ENCODE measurements at regions not wholly inside any gene's neighbourhood (a gene's known extent, or its start where the extent isn't known, plus 50 kb on each side); places are given as distances from the start of the nearest gene placed in this dataset.
A peak's percentile ranks its signal among the peaks of the same experiment; 100 is the strongest.

DNA sequence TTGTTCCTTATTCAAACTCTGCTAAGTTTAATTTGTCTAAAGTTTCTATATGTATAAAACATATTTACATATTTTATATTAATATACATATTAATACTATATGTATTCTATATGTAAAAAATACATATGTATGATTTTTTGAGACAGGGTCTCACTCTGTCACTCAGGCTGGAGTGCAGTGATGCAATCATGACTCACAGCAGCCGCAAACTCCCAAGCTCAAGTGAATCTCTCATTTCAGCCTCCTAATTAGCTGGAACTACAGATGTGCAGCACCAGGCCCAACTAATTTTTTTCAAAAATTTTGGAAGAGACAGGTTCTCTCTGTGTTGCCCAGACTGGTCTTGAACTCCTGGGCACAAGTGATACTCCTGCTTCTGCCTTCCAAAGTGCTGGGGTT lies 684.9 kb downstream of the TRAM1L1 start:
- DNase-seq, result peak; percentile 55

DNA sequence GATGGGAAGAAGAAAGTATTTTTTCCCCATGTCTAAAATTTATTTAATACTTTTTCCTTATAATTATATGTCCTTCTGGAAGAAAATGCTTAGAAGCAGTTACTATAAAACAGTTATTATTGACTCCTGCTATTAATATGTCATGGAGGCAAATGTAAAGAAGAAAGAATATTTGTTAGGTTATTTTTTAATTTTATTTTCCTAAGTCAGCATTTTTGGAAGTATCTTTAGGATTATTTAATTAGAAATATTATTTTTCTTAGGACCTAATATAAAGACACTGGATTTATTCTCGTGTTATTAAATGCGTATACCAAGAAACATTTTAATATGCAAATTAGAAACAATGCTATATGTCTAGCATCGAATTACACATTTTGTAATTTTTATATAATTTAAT lies 687.7 kb downstream of the TRAM1L1 start:
- no peak for DNase-seq

DNA sequence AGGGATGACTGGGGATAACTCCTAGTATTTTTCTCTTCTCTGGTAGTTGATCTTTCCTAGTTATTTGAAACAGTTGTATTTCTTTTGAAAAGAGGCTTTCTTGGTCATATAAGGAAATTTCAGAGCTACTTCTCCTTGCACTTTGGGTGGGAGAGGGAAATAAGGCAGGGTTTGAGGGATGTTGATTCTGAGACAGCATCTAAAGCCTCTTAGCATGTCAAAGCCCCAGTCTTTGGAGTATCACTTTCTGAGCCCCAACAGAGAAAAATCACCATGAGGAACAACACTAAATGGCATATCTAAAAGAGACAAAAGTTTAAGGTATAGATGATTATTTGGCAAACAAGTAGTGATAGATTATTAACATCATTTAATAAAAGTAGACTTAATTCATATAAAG lies 688.1 kb downstream of the TRAM1L1 start:
- no peak for DNase-seq

DNA sequence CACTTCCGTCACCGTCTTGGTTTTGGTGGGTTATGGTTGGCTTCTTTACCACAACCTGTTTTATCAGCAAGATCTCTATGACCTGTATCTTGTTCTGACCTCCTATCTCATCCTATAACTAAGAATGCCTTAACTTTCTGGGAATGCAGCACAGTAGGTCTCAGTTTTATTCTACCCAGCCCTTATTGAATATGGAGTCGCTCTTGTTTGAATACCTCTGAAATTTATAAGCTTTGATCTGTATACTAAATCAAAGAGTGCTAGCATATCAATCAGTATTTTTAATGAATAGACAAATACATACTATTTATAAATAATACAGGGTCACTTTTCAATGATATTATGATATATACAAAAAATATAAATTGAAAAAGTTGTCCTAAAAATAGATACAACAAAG lies 690.0 kb downstream of the TRAM1L1 start:
- no peak for DNase-seq

DNA sequence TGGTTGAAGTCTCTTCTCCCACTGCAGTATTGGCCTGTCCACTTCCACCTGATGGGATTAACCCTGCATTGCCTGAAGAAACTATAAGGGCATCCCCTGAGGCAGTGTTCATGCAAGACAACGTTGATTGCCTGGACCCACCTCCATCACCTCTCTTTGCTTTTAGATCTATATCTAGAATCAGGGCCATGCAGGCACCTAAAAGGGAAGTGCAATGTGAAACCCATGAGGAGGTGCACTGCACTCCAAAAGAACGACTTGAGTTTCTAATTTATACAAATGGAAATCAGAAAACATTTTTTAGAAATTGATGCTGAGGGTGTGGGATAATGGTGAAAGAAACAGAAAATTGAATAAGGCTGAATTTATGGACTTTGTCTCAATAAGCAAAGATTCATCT lies 694.4 kb downstream of the TRAM1L1 start:
- DNase-seq, result no peak

DNA sequence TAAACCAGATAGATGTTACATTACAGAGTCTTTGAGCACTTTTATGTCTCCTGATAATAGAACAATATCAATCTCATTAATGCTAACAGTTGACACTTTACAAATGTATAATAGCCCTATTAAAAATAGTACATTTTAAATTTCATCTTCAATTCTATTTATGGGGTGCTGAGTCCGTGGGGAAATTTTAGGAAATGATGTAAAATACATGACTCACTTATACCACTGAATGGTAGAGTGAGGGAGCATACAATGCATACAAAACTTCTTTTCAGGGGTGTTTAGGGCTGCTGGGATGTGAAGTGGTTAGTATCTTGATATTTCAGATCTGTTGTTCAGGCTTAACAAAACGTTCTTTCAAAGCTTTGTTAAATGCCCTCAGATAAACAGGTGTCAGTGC lies 696.2 kb downstream of the TRAM1L1 start:
- no peak for DNase-seq

DNA sequence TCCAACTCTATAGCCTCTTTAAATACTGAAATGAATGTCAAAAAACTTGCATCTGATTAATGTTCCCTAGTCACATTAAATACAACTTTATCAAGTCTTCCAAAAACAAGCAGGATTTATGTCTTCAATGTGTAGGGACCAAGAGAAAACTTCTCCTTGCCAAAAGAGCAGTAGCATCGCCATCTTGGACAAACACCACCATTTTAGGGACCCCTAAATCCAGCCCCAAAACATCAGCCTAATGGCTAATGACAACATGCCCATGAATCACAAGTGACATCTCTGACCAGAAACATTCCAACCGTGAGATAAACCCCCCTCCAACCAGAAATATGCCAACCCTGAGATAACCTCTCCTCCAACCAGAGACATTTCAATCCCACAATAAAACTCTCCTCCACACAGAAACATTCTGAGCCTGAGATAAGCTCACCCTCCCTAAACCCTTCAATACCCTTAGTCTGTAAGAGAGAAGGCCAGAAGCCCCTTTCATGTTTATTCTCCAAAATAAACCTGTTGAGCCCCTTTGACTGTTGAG lies 697.4 kb downstream of the TRAM1L1 start:
- no peak for DNase-seq

DNA sequence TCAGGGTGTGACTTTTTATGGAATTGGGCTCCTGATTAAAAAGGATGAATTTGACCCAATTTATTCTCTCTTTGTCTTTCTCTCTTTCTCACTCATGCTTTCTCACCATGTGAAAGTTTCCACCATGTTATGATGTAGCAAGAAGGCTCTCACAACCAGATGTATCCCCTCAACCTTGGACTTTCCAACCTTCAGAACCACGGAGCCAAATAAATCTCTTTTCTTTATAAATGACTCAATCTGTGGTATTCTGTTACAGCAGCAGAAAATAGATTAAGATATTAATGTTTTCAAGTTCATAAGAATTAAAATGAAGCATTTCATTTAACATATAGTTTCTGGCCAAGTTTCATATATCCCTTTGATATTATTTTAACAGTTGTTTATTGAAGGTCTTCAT lies 698.5 kb downstream of the TRAM1L1 start:
- DNase-seq, result no peak

DNA sequence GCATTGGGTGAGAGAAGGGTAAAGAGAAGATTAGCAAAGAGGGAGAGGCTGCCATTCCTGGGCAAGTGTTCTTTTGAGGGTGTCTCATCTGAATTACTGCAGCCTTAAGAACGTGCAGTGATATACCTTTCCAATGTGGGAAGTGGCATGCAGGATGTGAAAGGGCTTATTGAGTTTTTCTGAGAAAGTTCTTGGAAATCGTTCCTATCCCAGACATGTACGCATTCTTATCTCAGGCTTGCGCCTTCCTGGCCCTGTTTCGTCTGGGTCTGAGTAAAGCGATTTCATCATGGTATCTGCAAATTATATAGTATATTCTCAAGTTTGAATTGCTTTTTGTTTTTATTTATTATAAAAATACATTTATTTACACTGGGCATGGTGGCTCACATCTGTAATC lies 699.8 kb downstream of the TRAM1L1 start:
- DNase-seq, result no peak

DNA sequence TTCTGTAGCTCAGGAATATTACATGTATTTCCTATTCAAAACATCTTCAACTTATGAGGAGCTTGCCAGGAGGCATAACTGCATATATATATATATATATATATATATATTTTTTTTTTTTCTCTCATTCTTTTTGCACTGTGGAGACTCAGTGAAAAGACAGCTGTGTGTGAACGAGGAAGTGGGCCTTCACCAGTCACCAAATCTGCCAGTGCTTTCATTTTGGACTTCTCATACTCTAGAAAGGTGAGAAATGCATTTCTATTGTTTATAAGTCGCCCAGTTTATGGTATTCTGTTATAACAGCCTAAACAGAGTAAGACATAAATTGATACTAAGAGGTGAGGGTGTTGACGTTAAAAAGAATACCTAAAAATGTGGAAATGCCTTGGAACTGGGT lies 710.6 kb downstream of the TRAM1L1 start:
- DNase-seq, result no peak

DNA sequence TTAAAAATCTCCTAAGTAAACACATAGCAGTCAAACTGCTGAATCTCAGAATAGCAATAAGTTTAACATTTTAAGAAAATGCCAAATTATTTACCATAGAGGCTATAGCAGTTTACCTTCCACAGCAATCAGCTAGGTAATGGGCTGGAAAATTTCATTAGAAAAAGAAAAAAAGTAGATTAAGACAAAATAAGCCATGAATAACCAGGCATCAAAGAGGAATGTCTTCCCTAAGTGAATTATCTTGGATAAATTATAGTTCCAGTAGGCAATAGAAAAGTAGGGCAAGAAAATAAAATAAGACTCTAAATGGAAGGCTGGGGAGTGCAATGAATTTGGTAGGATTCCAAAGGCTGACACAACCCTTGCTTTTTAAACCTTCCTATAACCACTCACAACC lies 722.8 kb downstream of the TRAM1L1 start:
- no peak for DNase-seq

DNA sequence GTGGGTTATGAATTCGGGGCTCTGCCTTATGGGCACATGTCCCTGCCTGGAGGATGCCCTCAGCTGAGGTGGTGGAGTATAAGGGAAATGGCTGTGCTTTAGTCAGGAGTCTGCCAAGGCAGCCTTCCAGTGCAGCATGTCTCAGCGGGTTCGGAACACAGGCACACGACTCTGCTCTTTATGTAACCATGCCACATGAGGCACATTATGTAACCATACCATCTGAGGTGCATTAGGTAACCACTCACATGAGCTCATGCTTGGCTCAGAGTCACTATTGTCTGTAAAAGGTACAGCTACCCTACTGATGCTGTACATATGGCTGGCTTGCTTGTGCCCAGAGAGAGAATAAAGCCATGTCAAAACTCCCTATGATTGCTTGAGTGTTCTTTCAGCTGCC lies 723.6 kb downstream of the TRAM1L1 start:
- DNase-seq, result no peak

DNA sequence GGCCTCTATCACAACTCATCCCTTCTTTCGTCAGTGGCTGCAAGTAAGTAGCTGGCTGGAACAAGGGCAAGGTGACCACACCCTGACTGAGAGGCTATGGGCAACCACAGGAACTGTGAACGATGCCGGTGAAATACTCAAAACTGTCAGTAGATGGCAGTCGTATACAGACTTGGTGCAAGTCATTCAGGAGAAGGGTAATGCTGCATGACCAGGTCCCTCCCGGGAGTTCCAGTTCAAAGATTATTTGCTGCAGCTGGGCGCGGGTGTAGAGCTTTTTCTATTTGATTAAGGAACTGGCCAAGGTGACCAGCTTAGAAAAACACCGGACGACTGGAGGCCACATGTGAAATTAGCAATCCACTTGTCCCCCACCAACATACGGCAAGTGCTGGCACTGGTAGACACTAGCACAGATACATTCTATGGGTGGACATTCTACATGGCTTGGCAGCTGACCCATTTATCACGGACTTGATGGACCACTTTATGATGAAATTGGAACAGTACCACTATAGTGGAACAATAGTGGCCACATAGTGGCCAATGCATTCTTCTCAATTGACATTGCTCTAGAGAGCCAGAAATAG lies 726.6 kb downstream of the TRAM1L1 start:
- DNase-seq, result peak; percentile 94

DNA sequence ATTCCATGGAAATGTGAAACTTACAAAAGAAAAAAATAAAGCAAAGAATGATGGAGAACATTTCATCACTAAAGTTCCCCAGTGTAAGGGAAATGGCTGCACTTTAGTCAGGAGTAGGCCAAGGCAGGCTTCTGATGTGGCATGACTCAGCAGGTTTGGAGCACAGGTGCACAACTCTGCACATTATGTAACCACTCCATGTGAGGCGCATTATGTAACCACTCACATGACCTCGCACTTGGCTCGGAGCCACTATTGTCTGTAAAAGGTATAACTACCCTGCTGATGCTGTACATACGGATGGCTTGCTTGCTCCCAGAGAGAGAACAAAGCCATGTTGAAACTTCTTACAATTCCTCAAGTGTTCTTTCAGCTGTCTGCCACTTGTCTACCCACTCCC lies 727.6 kb downstream of the TRAM1L1 start:
- DNase-seq, result no peak

DNA sequence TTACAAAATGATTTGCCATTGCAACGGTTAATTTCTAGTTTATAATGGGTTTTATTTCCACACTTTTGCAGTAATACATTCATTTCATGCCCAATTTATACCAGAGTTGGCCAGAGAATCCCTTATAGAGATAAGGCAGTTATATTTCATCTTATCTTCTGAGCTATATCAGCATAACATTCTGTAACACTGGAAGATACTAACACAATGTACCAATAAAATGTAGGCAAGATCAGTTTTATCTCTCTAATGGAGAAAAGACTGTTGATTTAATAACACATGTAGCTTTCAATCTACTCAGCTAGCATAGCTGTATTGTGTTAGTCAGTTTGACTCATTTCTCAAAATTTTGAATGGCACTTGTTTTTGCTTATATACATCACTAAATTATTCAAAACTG lies 738.6 kb downstream of the TRAM1L1 start:
- DNase-seq, result no peak

DNA sequence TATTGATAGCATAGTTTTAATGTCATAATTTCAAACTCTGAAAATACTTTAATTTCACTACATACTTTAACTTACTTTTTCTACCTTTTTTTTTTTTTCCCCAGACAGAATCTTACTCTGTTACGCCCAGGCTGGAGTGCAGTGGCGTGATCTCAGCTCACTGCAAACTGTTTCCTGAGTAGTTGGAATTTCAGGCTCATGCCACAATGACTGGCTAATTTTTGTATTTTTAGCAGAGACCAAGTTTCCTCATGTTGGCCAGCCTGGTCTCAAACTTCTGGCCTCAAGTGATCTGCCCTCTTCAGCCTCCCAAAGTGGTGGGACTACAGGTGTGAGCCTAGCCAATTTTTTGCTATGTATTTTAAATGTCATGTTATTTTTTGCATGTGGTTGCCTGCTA lies 741.6 kb downstream of the TRAM1L1 start:
- no peak for DNase-seq

DNA sequence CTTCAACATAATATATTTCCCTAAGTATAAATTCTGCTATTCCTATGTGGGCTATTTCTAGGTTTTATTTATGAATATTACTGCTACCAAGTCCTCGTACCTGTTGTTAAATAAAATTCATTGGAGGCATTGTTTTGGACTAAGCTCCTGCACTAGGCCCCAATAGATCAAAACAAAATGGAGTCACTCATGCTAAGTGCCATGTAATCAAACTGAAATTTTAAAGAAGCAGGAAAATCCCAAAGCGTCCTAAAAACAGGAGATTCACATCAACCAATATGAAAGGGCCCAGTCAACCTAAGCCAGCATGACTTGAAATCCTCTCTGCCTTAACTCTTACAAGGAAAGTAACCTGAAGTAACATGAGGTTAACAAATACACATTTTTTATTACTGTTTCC lies 743.2 kb downstream of the TRAM1L1 start:
- no peak for DNase-seq

DNA sequence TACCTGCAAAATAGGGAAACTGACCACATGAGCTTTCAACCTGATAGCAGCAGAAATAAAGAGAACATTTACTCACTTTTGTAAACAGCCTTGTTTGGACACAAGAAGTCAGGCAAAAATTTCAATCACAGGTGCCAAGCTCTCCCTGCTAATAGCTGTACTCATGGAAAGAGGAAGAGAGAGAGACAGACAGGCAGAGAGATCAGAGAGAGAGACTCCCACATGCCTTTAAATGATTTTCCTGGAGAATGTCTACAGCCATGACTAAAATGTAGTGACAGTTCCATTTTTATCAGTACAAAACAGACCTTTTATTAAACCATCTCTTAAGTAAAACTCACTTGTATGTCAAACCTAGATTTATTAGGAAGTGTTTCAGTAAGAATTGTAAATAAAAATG lies 752.9 kb downstream of the TRAM1L1 start:
- DNase-seq, result no peak

DNA sequence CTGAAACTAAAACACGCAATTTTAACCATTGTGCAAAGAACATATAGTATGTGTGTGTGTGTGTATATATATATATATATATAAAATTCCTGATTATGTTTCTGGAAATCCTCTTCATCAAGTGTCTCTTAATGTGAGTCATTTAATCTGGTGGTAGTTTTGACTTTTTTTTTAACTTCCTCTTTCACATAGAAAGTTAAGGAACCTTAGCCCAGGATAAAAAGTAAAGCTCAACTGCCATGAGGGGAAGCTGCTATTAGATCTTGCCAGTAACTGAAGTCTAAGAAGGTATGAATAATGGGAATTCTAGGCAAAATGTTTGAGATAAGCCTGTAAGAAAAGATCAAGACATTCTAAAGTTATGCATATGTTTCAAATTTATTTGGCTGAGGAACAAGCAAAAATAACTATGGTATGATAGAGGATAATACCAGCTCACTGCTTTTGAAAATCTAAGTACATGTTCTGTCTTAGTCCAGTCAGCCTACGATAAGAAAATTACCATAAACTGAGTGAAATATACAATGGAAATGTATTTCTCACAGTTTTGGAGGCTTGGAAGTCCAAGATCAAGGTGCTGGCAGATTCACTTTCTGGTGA lies 757.0 kb downstream of the TRAM1L1 start:
- DNase-seq, result no peak

DNA sequence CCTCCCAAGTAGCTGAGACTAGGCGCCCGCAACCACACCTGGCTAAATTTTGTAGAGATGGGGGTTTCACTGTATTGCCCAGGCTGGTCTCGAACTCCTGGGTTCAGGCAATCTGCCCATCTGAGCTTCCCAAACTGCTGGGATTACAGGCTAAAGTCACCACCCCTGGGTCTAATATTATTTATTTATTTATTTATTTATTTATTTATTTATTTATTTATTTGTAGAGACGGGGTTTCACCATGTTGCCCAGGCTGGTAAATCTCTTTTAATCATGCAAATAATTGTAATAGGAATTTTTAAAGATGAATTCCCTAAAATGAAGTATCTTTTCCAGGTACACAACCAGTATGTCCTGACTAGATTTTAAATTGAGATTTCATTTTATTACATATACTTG lies 761.8 kb downstream of the TRAM1L1 start:
- no peak for DNase-seq

DNA sequence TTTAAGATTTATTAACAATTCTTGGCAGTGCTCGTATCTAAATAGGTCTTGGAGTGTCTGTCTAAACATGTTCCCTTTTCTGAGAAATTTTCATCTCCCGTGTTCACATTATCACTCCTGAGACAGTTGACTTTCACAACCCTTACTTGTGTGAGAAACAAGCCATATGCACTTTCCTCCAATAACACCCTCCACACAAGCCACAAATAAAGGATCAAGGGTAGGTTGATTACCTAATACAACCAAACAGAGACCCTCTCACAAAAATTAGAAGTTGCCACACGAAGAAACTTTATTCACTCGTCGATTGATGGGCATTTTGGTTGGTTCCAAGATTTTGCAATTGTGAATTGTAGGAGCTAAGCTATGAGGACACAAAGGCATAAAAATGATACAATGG lies 763.9 kb downstream of the TRAM1L1 start:
- DNase-seq, result no peak

DNA sequence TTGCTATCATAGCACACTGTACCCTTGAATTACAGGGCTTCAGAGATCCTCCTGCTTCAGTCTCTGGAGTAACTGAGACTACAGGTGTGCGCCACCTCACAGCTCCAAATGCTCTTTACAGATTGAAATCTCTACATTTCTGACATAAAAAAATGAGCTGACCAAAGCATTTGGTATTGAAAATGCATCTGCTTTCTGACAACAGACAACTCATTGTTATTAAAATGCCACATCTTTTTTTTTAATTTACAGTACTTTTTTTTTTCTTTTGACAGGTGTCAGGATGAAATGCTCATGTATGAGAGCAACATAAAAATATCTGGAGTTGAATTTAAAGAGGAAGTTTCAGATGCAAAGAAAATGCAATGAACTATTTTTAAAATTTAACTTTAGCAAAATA lies 764.5 kb downstream of the TRAM1L1 start:
- no peak for DNase-seq

DNA sequence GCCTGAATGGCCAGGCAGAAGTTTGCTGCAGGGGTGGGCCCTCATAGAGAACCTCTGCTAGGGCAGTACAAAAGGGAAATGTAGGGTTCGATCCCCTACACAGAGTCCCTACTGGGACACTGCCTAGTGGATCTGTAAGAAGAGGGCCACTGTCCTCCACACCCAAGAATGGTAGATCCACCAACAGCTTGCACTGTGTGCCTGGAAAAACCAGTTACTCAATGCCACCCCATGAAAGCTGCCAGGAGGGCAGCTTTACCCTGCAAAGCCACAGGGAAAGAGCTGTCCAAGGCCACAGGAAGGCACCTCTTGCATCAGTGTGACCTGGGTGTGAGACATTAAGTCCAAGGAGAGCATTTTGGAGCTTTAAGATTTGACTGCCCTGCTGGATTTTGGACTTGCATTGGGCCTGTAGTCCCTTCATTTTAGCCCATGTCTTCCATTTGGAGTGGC lies 781.6 kb downstream of the TRAM1L1 start:
- no peak for DNase-seq

DNA sequence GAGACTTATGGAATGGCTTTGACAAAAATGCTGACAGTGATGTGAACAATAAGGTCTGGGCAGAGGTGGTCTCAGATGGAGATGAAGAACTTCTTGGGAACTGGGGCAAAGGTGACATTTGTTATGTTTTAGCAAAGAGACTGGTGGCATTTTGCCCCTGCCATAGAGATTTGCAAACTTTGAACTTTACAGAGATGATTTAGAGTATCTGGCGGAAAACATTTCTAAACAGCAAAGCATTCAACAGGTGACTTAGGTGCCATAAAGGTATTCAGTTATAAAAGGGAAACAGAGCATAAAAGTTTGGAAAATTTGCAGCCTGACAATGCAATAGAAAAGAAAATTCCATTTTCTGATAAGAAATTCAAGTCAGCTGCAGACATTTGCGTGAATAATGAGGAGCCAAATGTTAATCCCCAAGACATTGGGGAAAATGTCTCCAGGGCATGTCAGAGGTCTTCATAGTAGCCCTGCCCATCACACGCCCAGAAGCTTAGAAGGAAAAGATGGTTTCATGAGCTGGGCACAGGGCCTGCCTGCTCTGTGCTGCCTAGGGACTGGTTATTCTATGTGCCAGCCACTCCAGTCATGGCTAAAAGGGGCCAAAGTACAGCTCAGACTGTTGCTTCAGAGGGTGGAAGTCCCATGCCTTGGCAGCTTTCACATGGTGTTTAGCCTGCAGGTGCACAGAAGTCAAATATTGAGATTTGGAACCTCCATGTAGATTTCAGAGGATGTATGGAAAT lies 782.2 kb downstream of the TRAM1L1 start:
- no peak for DNase-seq

Data from islet precursor cell (in vitro differentiated cells).